ENCODE measurements at regions not wholly inside any gene's neighbourhood (a gene's known extent, or its start where the extent isn't known, plus 50 kb on each side); places are given as distances from the start of the nearest gene placed in this dataset.

DNA sequence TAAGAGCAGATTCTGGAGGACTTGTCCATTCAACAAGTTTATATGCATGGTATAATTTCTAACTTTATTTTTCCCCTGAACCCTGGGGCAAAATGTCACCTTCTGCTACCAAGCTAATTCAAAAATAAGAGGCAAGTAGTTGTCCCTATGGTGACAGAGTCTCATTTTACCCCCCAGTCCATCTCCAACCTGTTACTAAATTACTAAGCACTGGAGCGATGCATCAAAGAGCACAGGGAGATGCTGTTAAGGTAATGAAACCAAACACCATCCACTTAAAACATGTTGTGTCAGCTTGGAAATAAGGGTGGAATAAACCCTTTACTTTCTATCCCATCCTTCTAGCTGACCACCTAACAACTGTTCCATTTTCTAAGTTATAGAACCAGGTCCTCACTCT is 417.4 kb upstream of the ATP11B start:
- no peak for DNase-seq

DNA sequence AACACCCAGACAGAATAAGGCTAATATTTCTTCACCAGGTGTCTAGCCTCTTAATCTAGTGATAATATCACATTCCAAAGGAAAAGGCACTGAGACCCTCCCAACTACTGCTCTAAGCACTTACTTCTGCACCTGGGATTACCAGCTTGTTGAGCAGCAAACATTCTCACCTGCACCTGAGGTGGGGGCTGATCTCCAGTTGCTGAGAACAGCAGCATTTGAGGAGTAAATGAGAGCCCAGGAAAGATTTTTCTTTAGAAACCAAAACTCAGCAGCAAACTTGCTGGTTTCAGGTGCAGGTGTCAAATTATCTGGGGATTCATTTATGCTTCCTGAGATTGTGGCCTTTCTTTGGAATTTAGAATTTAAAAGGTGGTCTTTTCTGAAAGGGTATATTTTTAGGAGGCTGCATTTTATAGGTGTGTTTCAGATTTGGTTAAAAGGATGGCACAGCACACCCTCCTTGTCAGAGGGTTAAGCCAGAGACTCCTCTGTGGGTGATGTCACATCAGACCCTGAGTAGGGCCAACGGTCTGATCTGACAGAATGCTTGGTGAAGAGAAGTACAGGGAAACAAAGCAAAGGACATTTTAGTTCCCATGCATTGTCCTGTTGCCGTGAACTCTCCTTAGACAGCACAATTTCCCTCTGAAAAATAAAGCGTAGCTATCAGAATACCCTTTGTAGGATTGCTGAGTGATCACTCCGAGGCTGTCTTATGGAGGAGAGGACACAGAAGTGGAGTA is 411.0 kb upstream of the ATP11B start:
- DNase-seq, result no peak

DNA sequence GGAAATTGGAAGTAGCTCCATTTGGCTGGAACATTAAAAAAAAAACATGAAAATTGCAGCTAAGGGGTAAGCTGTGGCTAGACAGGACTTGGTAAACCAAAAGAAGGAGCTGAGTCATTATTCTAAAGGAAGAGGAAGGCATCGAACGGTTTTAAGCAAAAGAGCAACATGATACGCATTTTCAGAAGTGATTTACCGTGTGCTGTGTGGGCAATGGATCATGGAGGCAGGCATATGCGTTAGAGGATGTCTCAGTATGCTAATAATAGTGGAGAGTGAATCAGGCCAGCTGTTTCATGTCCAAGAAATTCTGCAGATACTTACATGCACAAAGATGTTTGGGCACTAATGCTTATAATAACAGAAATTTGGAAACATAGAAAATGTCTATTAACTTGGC is 409.1 kb upstream of the ATP11B start:
- no peak for DNase-seq

DNA sequence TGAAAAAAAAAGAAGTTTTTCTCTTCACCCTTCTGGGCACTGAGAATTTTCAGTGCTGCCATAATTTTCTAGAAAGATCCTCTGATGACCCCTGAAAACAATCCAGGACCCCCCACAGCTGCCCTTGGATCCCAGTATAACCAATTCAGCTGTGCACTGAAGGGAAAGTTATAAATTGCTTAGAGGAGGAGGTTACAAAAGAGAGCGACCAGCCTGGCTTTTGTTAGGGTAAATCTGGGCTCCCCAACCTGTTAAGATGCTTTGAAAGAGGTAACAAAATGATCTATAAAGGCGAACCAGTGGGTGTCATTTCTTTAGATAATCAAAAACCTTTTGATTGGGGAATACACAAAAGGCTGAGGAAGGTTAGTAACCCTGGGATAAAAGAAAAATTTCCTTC is 407.9 kb upstream of the ATP11B start:
- no peak for DNase-seq

DNA sequence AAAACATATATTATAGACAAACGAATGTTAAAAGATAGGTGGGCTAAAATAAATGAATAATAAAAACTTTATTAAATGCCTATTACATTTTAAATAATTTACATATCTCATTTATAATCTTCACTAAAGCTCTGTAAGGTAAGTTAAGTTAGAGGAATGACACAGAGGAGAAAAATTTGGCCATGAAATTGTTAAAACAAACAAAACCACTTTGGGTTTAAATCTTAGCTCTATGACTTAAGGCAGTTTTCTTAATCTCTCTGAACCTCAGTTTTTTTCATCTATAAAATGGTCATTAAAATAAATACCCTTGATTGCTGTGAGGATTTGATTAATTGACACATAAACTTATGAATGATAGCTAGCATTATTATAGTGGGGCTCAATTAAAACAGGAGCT is 404.8 kb upstream of the ATP11B start:
- DNase-seq, result no peak

DNA sequence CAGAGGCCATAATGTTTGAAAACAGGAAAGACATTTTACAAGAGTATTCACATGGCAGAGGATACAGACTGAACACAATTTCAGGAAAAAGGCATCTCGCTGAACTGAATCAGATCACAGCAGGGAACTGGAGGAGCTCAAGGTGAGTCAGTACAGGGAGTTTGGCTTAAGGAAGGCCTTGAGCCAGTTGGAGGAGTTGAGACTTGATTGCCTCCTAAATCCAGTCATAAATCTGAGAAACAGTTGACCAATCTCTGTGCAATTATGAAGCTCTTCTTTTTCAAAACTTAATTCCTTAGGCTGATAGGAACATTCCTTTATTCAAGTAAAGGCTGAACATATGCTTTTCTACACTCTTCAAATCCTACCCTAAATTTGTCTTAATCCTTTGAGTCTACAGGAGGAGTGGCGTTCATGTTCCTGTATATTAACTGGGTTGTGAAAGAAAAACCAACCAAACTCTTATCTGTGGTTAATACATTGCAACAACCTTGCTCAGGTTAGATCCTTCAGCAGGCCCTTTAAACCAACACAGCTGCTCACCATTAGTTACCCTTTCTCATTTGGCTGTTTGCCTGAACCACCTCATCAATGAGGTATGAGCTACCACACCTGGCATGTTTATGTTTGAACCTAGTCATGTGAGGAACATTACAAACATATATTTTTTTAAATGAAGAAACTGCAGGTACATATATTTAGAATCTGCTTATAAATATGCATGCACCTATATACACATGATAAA is 404.1 kb upstream of the ATP11B start:
- DNase-seq, result no peak

DNA sequence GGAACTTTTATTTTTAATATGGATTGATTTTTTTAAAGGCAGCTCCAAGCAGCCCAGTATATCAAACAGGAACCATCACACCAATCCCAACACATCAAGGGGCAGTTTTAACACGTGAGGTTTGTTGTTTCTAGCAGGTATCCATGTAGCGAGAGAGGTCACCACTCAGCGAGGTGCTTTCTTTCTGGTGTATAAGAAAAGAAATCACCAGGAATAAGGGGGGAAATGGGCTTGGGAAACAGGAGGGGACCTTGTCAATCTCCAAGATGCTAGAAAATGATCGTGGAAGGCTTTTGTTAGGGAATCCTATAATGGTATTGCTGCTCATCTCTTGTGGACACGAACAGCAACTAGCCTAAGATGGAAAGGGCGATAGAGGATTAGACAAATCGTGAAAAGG is 402.9 kb upstream of the ATP11B start:
- DNase-seq, result no peak

DNA sequence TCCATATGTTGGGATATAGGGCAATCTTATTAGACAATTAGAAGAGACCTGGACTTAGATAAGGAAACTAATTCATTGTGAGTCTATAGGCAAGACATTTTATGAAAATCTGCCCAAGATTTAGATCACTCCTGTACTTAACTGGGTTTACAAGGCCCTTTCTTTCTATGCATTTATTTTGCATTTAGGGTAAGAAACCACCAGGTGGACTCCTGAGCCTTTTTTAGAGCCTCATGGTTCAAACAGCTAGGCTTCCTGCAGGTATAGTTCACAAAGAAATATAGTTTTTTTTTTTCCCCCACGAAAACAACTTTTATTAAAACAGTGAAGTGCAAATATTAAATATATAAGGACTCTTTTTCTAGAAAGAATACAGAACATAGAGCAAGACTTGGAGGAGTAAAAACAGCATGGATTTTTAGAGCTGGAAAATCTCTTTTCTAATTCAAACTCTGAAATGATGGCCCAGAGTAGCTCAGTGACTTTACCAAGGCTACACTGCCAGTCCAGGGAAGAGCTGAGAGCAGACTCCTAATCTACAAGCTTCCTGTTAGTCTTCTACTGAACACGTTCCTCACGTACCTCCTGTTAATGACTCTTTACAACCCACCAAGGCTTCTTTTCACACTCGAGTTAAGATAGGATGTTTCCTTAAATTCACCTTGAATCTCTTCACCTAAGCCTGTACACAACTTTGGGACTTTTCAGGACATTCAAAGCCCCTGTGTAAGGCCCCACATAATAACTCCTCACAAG is 400.9 kb upstream of the ATP11B start:
- no peak for DNase-seq

DNA sequence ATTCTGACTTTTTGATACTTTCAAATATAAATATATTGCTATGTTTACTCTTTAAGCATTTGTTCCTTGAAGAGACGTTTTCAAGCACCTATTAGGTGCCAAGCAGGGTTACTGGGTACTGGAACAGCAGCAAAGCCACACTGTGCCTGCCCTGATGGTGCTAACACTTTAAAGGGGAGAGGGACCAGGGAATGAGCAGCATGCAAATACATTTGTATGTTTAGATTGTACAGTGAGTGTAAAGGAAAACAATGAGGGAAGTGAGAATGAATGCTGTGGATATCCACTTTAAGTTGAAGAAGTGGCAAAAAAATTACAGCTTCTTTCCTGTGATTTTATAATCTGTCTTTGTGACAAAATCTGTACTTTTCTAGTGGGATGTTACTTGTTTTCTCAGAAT is 400.2 kb upstream of the ATP11B start:
- DNase-seq, result no peak

DNA sequence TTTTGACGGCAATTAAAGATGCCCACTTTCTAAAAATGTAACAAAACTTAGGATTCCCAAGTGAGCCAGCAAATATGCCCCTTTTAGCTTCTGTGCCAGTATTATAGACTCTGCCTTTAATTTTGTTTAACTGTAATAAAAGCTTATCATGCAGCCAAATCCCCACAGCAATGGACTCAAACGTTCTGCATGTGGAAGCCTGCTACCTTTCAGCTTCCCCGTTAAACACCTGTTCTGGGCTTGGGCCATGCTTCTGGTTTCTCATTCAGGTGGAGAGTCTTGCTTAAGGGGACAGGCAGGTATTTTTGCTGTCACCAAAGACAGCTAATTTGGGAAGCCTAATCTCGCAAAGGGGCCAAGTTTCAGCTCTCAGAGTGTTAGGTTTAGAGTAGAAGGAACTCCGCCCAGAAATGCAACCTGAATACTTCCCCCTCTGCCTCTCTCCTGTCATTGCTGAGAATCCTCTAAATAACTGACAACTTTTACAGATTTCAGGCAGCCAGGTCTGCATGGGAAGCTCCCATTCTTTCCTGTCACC is 399.4 kb upstream of the ATP11B start:
- DNase-seq, result no peak

DNA sequence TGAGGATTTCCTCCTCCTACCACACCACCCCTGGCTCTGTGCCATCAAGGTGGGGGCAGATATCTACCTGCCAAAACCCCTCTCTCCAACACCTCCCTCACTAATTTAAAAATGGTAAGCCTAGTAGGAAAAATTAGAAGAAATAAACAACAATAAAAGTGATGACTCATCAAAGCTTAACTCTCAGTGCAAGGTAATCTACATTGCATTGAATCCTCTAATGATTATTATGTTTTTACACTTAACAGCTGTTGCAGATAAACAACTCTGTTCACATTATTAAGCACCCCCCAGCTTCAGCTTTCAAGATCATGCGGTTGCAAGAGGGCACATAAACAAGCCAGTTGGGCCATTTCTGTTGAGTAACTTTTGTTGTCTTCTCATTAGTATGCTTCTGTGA is 396.1 kb upstream of the ATP11B start:
- DNase-seq, result no peak

DNA sequence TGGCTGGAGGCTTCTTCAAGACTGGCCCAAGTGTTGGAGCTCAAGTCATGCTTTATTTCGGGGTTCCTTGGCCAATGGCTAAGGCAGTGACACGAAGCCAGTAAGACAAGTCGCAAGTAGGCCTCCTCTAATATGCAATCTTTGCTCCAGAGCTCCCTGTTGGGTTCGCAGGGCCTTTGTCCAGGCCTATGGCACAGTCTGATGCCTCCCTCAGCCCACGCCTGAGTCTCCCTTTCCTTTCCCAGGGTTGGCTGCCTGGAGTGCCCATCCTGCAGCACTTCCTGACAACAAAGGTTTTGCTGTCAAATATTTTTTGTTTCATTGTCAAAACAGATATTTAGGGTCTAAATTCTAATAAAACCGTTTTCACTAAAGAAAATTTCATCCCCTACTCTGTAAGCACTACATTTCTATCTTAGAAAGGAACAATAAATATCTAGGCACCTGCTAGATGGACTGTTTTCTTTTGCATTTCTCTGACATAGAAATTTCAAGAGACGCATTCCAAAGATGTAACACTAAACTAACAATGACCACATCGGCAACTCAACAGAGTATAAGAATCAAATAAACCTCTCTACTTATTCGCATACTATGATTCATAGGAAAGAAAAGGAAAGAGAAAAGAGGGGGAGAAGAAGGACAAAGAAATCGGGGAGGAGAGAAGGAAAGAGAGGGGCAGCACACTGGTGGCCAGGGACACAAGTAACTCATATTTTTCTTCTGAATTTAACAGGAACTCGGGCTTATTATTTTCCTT is 393.1 kb upstream of the ATP11B start:
- DNase-seq, result no peak

DNA sequence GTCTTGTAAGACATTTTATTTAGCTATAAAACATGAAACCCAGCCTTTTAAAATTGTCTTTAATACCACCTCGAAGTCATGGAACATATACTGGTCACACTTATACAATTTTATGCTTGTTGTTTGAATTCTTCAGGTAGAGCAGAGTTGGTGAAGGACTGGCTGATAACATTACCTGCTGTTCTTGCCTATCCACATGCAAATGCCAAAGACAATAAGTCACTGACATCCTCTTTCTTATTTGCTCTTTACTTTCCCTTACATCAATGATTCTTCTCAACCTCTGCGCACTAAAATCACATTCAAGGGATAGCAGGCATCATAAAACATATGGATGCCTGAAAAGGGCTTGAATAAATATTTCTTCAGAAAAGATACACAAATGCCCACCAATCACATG is 392.5 kb upstream of the ATP11B start:
- DNase-seq, result no peak

DNA sequence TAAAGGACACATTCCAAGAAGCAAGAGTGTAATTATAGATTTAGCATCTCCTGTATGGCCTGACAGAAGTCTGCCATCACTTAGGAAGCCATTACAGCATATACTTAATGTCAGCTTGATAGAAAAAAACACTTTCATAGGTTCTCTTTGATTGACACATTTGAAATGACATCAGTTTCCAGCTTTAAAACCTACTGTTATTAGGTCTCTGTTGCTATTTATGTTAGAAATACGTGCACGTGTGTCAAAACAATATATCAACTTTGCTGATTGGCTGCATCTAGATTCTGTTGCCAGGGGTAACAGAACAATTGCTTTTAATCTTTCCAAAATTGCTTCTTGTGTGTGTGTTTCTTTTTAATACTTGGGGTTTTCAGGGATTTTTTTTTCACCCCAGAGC is 389.3 kb upstream of the ATP11B start:
- no peak for DNase-seq

DNA sequence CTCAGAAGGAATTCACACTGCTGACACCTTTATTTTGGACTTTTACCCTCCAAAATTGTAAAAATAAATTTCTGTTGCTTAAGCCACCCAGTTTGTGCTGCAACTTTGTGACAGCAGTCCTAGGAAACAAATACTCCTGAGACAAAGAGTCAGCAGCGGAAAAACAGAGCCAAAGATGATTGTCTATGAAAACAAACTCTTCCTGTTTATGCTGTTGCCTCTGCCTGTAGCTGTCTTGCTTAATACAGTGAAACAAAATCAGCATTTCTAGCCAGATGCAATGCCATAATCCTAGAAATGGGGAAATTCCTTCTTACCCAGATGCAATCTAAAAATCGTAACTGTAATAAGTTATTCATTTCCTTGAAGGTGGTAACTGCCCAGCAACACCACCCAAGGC is 387.5 kb upstream of the ATP11B start:
- DNase-seq, result no peak

DNA sequence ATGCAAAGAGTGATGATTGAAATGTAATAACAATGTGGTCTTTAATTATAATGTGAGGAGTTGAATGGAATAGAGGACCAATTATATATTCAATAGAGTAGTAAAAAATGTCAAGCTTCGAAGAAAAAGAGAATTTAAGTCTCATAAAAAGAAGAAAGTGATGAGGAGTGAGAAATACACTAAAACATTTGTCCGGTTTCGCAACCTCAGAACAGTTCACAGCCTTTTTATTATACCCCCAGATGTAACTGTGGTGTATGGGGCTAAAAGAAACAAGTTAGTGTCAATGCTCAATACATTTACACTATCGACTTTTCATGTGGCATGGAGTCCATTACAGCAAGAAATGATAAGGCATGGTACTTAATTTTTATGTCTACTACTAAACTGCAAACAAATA is 386.5 kb upstream of the ATP11B start:
- no peak for DNase-seq

DNA sequence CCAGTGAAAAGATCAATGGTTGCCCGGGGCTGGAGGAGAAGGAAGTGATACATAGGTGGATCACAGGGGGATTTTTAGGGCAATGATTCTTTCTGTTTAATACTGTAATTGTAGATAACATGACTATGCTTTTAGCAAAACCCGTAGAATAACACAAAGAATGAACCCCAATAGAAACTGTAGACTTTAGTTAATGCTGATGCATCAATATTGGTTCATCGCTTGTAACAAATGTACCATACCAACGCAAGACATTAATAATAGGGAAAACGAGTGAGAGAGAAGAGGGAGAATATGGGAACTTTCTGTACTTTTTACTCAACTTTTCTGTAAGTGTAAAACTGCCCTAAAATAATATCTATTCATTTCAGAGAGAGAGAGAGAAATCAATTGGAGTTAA is 383.3 kb upstream of the ATP11B start:
- DNase-seq, result no peak

DNA sequence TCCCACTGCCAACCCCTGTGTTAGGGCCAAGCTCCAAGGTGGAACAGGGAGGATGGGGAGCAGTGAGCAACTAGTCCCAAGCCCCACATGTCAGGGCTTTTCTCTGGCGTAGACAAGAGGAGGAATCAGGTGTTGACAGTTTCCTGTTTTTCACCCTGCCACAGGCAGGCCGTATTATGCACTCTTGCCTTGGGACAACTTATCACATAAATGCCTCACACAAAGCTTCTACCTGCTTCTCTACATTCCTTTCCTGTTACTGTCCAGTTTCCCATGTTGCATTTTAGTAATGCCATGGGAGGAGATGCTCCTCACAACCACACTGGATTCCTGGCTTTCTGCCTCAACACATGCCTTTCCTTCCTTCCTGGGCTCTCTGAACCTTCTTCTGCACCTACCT is 381.2 kb upstream of the ATP11B start:
- no peak for DNase-seq

DNA sequence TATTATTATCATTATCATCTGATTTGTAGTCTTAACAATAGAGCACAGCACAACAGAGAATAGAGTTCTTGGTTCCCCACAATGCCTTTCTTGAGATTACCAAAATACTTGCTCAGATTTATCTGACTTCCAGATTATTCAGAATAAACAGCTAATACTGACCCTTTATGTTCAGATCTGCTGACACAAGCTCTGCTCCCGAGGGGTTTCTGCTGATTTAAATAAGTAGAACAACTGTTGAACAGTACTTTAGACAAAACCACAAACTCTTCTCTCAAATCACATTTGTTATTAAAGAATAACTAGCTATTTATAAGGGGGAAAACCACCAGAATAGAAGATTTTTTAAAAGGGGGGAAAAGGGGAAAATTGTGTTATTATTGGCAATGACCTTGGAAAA is 380.2 kb upstream of the ATP11B start:
- DNase-seq, result no peak

DNA sequence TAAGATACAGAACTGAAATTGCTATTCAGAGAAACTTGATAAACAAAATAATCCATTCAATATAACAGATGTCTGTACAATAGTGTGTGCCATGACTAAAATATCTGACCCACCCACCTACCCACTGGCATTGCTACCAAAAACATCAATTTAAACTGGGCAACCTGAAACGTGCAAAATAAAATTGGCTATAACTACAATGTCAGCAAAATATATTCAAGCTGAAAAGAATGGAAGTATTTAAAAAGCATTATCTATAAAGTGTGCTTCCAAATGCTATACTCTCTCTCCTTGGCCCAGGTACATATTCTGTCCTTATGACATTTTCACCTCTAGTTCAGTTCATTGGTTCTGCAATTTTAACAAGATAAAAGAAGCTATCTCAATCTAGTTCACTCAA is 379.6 kb upstream of the ATP11B start:
- no peak for DNase-seq

DNA sequence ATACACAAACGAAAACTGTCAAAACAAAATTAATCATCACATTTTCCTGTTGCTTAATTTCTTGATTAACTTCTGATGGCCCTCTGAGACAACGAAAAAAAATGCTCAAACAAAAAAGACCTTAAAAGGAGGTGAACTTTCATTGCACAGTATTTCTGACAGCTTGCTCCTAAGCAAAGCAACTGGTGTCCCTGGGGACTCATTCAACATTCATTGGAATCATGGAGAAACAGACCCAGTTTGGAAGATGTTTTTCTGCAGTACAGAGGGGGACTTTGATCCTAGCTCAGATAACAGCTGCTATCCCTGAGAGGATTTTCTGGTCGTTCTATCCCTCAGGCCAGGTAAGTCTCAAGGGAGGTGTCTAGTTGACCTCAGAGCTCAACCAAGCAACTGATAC is 378.7 kb upstream of the ATP11B start:
- no peak for DNase-seq

DNA sequence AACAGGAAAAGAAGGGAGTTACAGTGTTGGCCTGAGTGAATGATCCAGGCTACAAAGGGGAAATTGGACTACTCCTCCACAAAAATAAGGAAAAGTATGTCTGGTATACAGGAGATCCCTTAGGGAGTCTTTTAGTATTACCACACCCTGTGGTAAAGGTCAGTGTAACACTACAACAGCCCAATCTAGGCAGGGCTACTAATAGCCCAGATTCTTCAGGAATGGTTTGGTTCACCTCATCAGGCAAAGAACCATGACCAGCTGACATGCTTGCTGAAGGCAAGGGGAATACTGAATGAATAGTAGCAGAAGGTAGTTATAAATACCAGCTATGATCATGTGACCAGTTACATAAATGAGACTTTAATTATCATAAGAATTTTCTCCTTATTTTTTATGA is 372.6 kb upstream of the ATP11B start:
- no peak for DNase-seq

DNA sequence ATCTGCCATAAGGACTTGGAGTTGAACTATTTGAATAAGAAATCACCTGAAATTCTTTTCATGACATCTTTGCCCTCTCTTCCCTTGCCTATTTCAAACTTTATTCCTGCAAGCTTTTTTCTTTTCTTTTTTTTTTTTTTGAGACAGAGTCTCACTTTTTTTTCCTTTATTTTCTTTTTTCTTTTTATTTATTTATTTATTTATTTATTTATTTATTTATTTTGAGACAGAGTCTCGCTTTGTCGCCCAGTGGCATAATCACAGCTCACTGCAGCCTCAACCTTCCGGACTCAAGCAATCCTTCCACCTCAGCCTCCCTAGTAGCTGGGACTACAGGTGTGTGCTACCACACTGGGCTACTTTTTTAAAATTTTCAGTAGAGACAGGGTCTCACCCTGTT is 369.3 kb upstream of the ATP11B start:
- DNase-seq, result no peak
